GM23338 (cell line): ENCODE measurements at regions not wholly inside any gene's neighbourhood (a gene's known extent, or its start where the extent isn't known, plus 50 kb on each side); places are given as distances from the start of the nearest gene placed in this dataset.

ENCODE experiments used
- ATAC-seq: fragments of 200-7000 bp; cut with Tn5 transposase; 3 replicates; pipeline ENCODE4 v1.9.1; 2020
- DNase-seq: peaks from one replicate; pipeline ENCODE4 v3.0.0-alpha.2; 2015; ENCODE audit warnings: low spot score
- H2AFZ ChIP-seq: fragments of 200-600 bp; sonication (generic); 2 replicates; pipeline ENCODE4 v1.8.0; 2016; ENCODE audit warnings: antibody characterized with exemption, mild to moderate bottlenecking, moderate library complexity
- H3F3A ChIP-seq: fragments of 200-600 bp; sonication (generic); replicated peaks from 2 replicates; pipeline ENCODE4 v1.8.0; 2017; ENCODE audit warnings: antibody characterized with exemption, mixed run types, low read depth
- H3K27ac ChIP-seq: fragments of 200-600 bp; sonication (generic); 2 replicates; pipeline ENCODE4 v1.6.1; 2016; ENCODE audit warnings: low read depth
- H3K27me3 ChIP-seq: fragments of 200-600 bp; sonication (generic); 2 replicates; pipeline ENCODE4 v1.8.0; 2016; ENCODE audit warnings: mild to moderate bottlenecking, mixed run types, moderate library complexity; ENCODE audit not compliant: insufficient read depth
- H3K36me3 ChIP-seq: fragments of 200-600 bp; sonication (generic); 2 replicates; pipeline ENCODE4 v1.8.0; 2016; ENCODE audit warnings: mild to moderate bottlenecking; ENCODE audit not compliant: insufficient read depth
- H3K4me1 ChIP-seq: fragments of 200-600 bp; sonication (generic); 2 replicates; pipeline ENCODE4 v1.8.0; 2016; ENCODE audit warnings: mild to moderate bottlenecking, moderate library complexity; ENCODE audit not compliant: insufficient read depth
- H3K4me2 ChIP-seq: fragments of 200-600 bp; sonication (generic); 2 replicates; pipeline ENCODE4 v1.7.1; 2017; ENCODE audit warnings: mixed run types
- H3K4me3 ChIP-seq: fragments of 200-600 bp; sonication (generic); 2 replicates; pipeline ENCODE4 v1.6.1; 2016; ENCODE audit warnings: mixed run types
- H3K79me2 ChIP-seq: fragments of 200-600 bp; sonication (generic); replicated peaks from 2 replicates; pipeline ENCODE4 v1.8.0; 2017; ENCODE audit warnings: mild to moderate bottlenecking; ENCODE audit not compliant: insufficient read depth
- H3K9me2 ChIP-seq: fragments of 200-600 bp; sonication (generic); 2 replicates; pipeline ENCODE4 v1.8.0; 2017; ENCODE audit not compliant: insufficient read depth
- H4K20me1 ChIP-seq: fragments of 200-600 bp; sonication (generic); replicated peaks from 2 replicates; pipeline ENCODE4 v1.8.0; 2017; ENCODE audit warnings: mild to moderate bottlenecking; ENCODE audit not compliant: insufficient read depth
- H3K27ac Mint-ChIP-seq: 2 replicates; pipeline ENCODE4 v1.8.0; 2020; ENCODE audit warnings: inconsistent platforms, mild to moderate bottlenecking, moderate library complexity, mixed read lengths
- H3K27me3 Mint-ChIP-seq: 3 replicates; pipeline ENCODE4 v1.8.0; 2022; ENCODE audit warnings: low read depth, mild to moderate bottlenecking, moderate library complexity, mixed read lengths, inconsistent platforms; ENCODE audit not compliant: insufficient read depth, poor library complexity
- H3K36me3 Mint-ChIP-seq: 3 replicates; pipeline ENCODE4 v1.8.0; 2021; ENCODE audit warnings: low read depth, mild to moderate bottlenecking, inconsistent platforms, moderate library complexity, mixed read lengths
- H3K4me1 Mint-ChIP-seq: 3 replicates; pipeline ENCODE4 v1.8.0; 2020; ENCODE audit warnings: mild to moderate bottlenecking, inconsistent platforms, mixed read lengths
- H3K4me3 Mint-ChIP-seq: 3 replicates; pipeline ENCODE4 v1.8.0; 2021; ENCODE audit warnings: moderate library complexity, mild to moderate bottlenecking, inconsistent platforms, mixed read lengths
- H3K9me3 Mint-ChIP-seq: 3 replicates; pipeline ENCODE4 v1.8.0; 2020; ENCODE audit warnings: moderate library complexity, mild to moderate bottlenecking, inconsistent platforms, mixed read lengths
- CREB1 ChIP-seq: fragments of 250-450 bp; sonication (Bioruptor Pico); IDR thresholded peaks from 2 replicates; pipeline ENCODE4 v1.5.0; 2020; ENCODE audit warnings: low read depth, mild to moderate bottlenecking, moderate library complexity
- CTCF ChIP-seq, 2 experiments: fragments of 200-600 bp in 1 of 2; sonication (generic) in 1 of 2; conservative IDR thresholded peaks; 2 replicates each; pipeline versions ENCODE4 v1.5.1 to v1.6.1; 2016 to 2017; ENCODE audit warnings: antibody characterized with exemption in 2 of 2, low read depth in 2 of 2, mild to moderate bottlenecking in 2 of 2, moderate library complexity in 1 of 2
- ETS1 ChIP-seq: IDR thresholded peaks from 2 replicates; pipeline ENCODE4 v1.6.1; 2016; ENCODE audit warnings: antibody characterized with exemption
- EZH2 ChIP-seq: fragments of 200-600 bp; sonication (generic); IDR thresholded peaks from one replicate; pipeline ENCODE4 v1.8.0; 2017; ENCODE audit warnings: antibody characterized with exemption, mild to moderate bottlenecking, low read depth; ENCODE audit not compliant: unreplicated experiment
- EZH2phosphoT487 ChIP-seq: fragments of 200-600 bp; sonication (generic); IDR thresholded peaks from one replicate; pipeline ENCODE4 v1.8.1; 2018; ENCODE audit warnings: antibody characterized with exemption; ENCODE audit not compliant: unreplicated experiment
- JUNB ChIP-seq: IDR thresholded peaks from one replicate; pipeline ENCODE4 v1.6.1; 2016; ENCODE audit warnings: antibody characterized with exemption; ENCODE audit not compliant: unreplicated experiment
- NANOG ChIP-seq: IDR thresholded peaks from 2 replicates; pipeline ENCODE4 v1.6.1; 2016; ENCODE audit warnings: antibody characterized with exemption, borderline replicate concordance
- POLR2AphosphoS5 ChIP-seq: IDR thresholded peaks from 2 replicates; pipeline ENCODE4 v1.6.1; 2016; ENCODE audit warnings: antibody characterized with exemption, low read depth
- REST ChIP-seq: IDR thresholded peaks from one replicate; pipeline ENCODE4 v1.6.1; 2018; ENCODE audit warnings: antibody characterized with exemption; ENCODE audit not compliant: unreplicated experiment
- STAT1 ChIP-seq: IDR thresholded peaks from one replicate; pipeline ENCODE4 v1.6.1; 2016; ENCODE audit warnings: antibody characterized with exemption; ENCODE audit not compliant: unreplicated experiment
- ZNF114 ChIP-seq: fragments of 250-450 bp; sonication (Bioruptor Pico); IDR thresholded peaks from 2 replicates; pipeline ENCODE4 v1.5.0; 2020; ENCODE audit warnings: mild to moderate bottlenecking, moderate library complexity
- ZNF331 ChIP-seq: fragments of 250-450 bp; sonication (Bioruptor Pico); IDR thresholded peaks from 2 replicates; pipeline ENCODE4 v1.5.0; 2020; ENCODE audit warnings: low read depth, mild to moderate bottlenecking, moderate library complexity
- ZNF462 ChIP-seq: fragments of 250-450 bp; sonication (Bioruptor Pico); IDR thresholded peaks from 2 replicates; pipeline ENCODE4 v1.5.0; 2020; ENCODE audit warnings: mild to moderate bottlenecking, moderate library complexity

- H2AFZ ChIP-seq: no peak overlapping the region
- no peak for TF ChIP-seq POLR2AphosphoS5
- no peak for TF ChIP-seq JUNB
- no peak for TF ChIP-seq NANOG
- no peak for TF ChIP-seq ZNF114 (CRISPR knock-in tag)
- no peak for TF ChIP-seq CREB1
- TF ChIP-seq ZNF331 (CRISPR knock-in tag): no peak
- no peak for TF ChIP-seq STAT1
- no peak for TF ChIP-seq ETS1
- no peak for TF ChIP-seq REST
- TF ChIP-seq ZNF462 (CRISPR knock-in tag): no peak
- no peak for TF ChIP-seq EZH2phosphoT487
- no peak for TF ChIP-seq EZH2
- TF ChIP-seq CTCF (conservative IDR thresholded peaks at IDR 0.05; ENCODE audit: low read depth in 2 of 2): no peak
- no peaks in the 10 kb centered on the region for H3F3A ChIP-seq
- no peaks in the 10 kb centered on the region for H3K79me2 ChIP-seq
- Mint-ChIP-seq H3K36me3 (peaks cover 15% of the 10 kb centered on the region), H3K4me1 (peaks cover 4% of the 10 kb centered on the region), H3K27me3 (no peaks in the 10 kb centered on the region), H3K9me3 (peaks cover 18% of the 10 kb centered on the region), H3K4me3 (no peak overlapping the region), H3K27ac (no peak overlapping the region)
- no peak for ATAC-seq
- no peaks in the 10 kb centered on the region for H3K36me3 ChIP-seq
- H3K9me2 ChIP-seq: no peaks in the 10 kb centered on the region; the same call in 1 of the 2 replicates
- no peak overlapping the region for H3K27ac ChIP-seq
- H3K4me3 ChIP-seq: no peak overlapping the region
- no peaks in the 10 kb centered on the region for H4K20me1 ChIP-seq
- no peaks in the 10 kb centered on the region for H3K27me3 ChIP-seq
- DNase-seq: no peak
- H3K4me1 ChIP-seq: 0 out of 2 replicates have a peak, but pooled peaks cover 3% of the 10 kb centered on the region
- no peak overlapping the region for H3K4me2 ChIP-seq
Observed at GRCh38 chr17:12459736-12460135, 206.0 kb upstream of the MYOCD start.
